ENCODE measurements at regions not wholly inside any gene's neighbourhood (a gene's known extent, or its start where the extent isn't known, plus 50 kb on each side); places are given as distances from the start of the nearest gene placed in this dataset.

GRCh38 chr11:27247660-27248059, 115.4 kb downstream of the CCDC34 start:
- TF ChIP-seq CTCF (conservative IDR thresholded peaks at IDR 0.05; ENCODE audit: low read depth, low read length) (no peak), CEBPB (IDR thresholded peaks at IDR 0.05; ENCODE audit: low read depth, low read length) (no peak), USF2 (IDR thresholded peaks at IDR 0.05; ENCODE audit: low read depth, low read length) (no peak), NFE2L2 (IDR thresholded peaks at IDR 0.05; ENCODE audit: low read depth, low read length) (no peak), SMC3 (IDR thresholded peaks at IDR 0.05; ENCODE audit: low read depth, low read length) (no peak), POLR2A (IDR thresholded peaks at IDR 0.05; ENCODE audit: low read depth, low read length) (no peak)
